Small intestine (tissue), 7 donors: ENCODE measurements at regions not wholly inside any gene's neighbourhood (a gene's known extent, or its start where the extent isn't known, plus 50 kb on each side); places are given as distances from the start of the nearest gene placed in this dataset.
"Not testable (repeated sequence)": the region's sequence is repeated elsewhere in the genome, so short reads cannot be mapped to it uniquely, and the experiment has no call there.

Experiments used
- DNase-seq, 2 donors: peaks; one replicate each; pipeline versions ENCODE4 v3.0.0 to v3.0.0-alpha.2; 2013
- FAIRE-seq: peaks from 2 replicates; lab custom pipeline; 2012; peaks lifted over from hg19 to GRCh38; lab: Jason Lieb, UNC
- H3K27ac ChIP-seq, 3 donors: one replicate each; pipeline ENCODE4 v1.5.1; 2013; ENCODE audit warnings: low read length in 2 of 3, mild to moderate bottlenecking in 2 of 3, control low read depth in 1 of 3, inconsistent platforms in 1 of 3, low read depth in 1 of 3, moderate library complexity in 1 of 3
- H3K27me3 ChIP-seq, 3 donors: one replicate each; pipeline ENCODE4 v1.6.1; 2013; ENCODE audit warnings: low read length in 3 of 3, inconsistent platforms in 1 of 3; ENCODE audit not compliant: control insufficient read depth in 3 of 3, insufficient read depth in 3 of 3
- H3K36me3 ChIP-seq, 3 donors: one replicate each; pipeline ENCODE4 v1.6.1; 2013; ENCODE audit warnings: low read length in 3 of 3, inconsistent platforms in 1 of 3, low read depth in 1 of 3, mild to moderate bottlenecking in 1 of 3, moderate library complexity in 1 of 3; ENCODE audit not compliant: control insufficient read depth in 3 of 3, insufficient read depth in 2 of 3
- H3K4me1 ChIP-seq, 3 donors: one replicate each; pipeline ENCODE4 v1.6.1; 2013; ENCODE audit warnings: low read length in 2 of 3, inconsistent platforms in 1 of 3, low read depth in 1 of 3, mild to moderate bottlenecking in 1 of 3, moderate library complexity in 1 of 3; ENCODE audit not compliant: control insufficient read depth in 3 of 3, insufficient read depth in 2 of 3
- H3K4me3 ChIP-seq, 3 donors: one replicate each; pipeline ENCODE4 v1.5.1; 2013; ENCODE audit warnings: low read length in 3 of 3, control low read depth in 1 of 3, inconsistent platforms in 1 of 3, low read depth in 1 of 3, mild to moderate bottlenecking in 1 of 3, moderate library complexity in 1 of 3
- H3K9me3 ChIP-seq, 2 donors: one replicate each; pipeline ENCODE4 v1.6.1; 2013; ENCODE audit warnings: low read depth in 1 of 2, low read length in 1 of 2; ENCODE audit not compliant: control insufficient read depth in 2 of 2, insufficient read depth in 1 of 2
- WGBS, 3 donors: extraction: QIAGEN DNeasy Blood & Tissue Kit; methylation state at CpG; one replicate each; pipeline ENCODE4 v1.1.7; 2013; 5-methylcytosine and 5-hydroxymethylcytosine counted together
- donor health status: healthy with polysubstance abuse.
- donor health status: control.
- donor health status: control.
- donor health status: Bipolar disorder and iron deficiency.
- donor health status: healthy.

- no peak for DNase-seq
- WGBS, 3 donors: 86 to 98% methylated on average over 4 of the region's 4 CpGs; no CpG with 5 or more reads in 1 of the 3 donors
- FAIRE-seq: no peak
These were observed 256.8 kb upstream of the USP9Y start for GRCh38 chrY:12444200-12444599.

GRCh38 chrY:12446486-12447265, 254.4 kb upstream of the USP9Y start:
- H3K27me3 ChIP-seq, H3K27ac ChIP-seq, H3K4me1 ChIP-seq, H3K36me3 ChIP-seq, FAIRE-seq, H3K9me3 ChIP-seq, DNase-seq, H3K4me3 ChIP-seq: not testable (repeated sequence)
- WGBS, 3 donors: 89 to 97% methylated on average over 15 to 27 of the region's 27 CpGs; no CpG with 5 or more reads in 1 of the 3 donors

More at GRCh38 chrY:12444200-12444599, 256.8 kb upstream of the USP9Y start:
- Histone ChIP-seq H3K36me3 (no peaks in the 10 kb centered on the region), H3K9me3 (no peaks in the 10 kb centered on the region), H3K27me3 (no peaks in the 10 kb centered on the region), H3K27ac (no peak overlapping the region), H3K4me1 (no peaks in the 10 kb centered on the region), H3K4me3 (no peak overlapping the region)

DNA sequence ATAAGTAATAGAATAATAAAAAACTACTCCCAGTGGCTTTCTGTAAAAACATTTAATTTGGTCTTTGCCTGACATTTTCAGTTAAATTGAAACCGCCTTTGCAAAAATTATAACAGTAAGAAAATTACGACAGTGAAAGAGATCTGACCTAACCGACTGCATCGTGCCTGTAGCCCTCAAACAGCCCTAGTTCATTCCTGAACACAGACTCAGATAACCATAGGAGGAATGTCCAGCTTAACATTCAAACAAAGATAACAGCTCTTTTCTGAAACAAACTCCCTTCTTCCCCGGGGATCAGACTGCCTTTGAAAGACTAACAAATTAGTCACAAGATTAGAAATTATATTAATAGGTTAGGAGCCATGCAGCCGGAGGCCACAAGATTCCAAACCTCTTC, 252.5 kb upstream of the USP9Y start:
- not testable (repeated sequence) for H3K27me3 ChIP-seq, DNase-seq, H3K4me1 ChIP-seq, H3K9me3 ChIP-seq, FAIRE-seq, H3K27ac ChIP-seq, H3K4me3 ChIP-seq, H3K36me3 ChIP-seq
- 64 to 82% methylated on average over 4 to 5 of the region's 6 CpGs; no CpG with 5 or more reads in 1 of the 3 donors for WGBS, 3 donors

DNA sequence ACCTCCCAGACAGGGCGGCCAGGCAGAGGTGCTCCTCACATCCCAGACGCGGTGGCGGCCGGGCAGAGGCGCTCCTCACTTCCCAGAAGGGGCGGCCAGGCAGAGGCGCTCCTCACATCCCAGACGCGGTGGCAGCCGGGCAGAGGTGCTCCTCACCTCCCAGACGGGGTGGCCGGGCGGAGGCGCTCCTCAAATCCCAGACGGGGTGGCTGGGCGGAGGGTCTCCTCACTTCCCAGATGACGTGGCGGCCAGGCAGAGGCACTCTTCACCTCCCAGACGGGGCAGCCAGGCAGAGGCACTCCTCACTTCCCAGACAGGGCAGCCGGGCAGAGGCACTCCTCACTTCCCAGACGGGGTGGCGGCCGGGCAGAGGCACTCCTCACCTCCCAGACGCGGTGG, 247.7 kb upstream of the USP9Y start:
- not testable (repeated sequence) for H3K36me3 ChIP-seq, H3K4me1 ChIP-seq, H3K27ac ChIP-seq, H3K27me3 ChIP-seq, H3K9me3 ChIP-seq, FAIRE-seq, DNase-seq, H3K4me3 ChIP-seq
- 96% methylated on average over 26 of the region's 26 CpGs; no CpG with 5 or more reads in 2 of the 3 donors for WGBS, 3 donors

GRCh38 chrY:12459965-12460364, 241.1 kb upstream of the USP9Y start:
- 92 to 100% methylated on average over 1 of the region's 1 CpG; no CpG with 5 or more reads in 1 of the 3 donors for WGBS, 3 donors
- DNase-seq: no peak

DNA sequence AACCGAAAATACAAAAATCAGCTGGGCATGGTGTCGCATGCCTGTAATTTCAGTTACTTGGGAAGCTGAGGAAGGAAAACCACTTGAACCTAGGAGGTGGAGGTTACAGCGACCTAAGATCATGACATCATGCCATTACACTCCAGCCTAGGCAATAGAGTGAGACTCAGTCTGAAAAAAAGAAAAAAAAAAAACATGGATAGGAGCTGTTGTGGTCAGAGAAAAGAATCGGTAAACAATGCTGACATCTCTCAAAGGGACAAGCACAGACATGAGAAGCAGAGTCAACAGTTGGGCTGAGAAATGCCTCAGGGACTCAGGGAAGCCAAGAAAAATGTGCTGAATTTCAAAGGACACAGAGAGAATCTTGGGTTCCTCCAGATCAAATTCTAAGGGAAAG, 236.9 kb upstream of the USP9Y start:
- Histone ChIP-seq H3K27ac (peak overlapping the region in 1 of 3 donors; percentile 42), H3K36me3 (no peaks in the 10 kb centered on the region), H3K9me3 (peaks cover 0 to 10% of the 10 kb centered on the region in 2 donors), H3K27me3 (no peaks in the 10 kb centered on the region), H3K4me1 (no peaks in the 10 kb centered on the region), H3K4me3 (no peak overlapping the region)
- FAIRE-seq: no peak
- WGBS, 3 donors: 83 to 89% methylated on average over 4 of the region's 4 CpGs; no CpG with 5 or more reads in 1 of the 3 donors
- no peak for DNase-seq

More at GRCh38 chrY:12459965-12460364, 241.1 kb upstream of the USP9Y start:
- no peaks in the 10 kb centered on the region for H3K36me3 ChIP-seq
- H3K9me3 ChIP-seq: no peaks in the 10 kb centered on the region
- no peak overlapping the region for H3K4me3 ChIP-seq
- no peaks in the 10 kb centered on the region for H3K27me3 ChIP-seq
- H3K27ac ChIP-seq: no peak overlapping the region
- no peaks in the 10 kb centered on the region for H3K4me1 ChIP-seq
- no peak for FAIRE-seq

DNA sequence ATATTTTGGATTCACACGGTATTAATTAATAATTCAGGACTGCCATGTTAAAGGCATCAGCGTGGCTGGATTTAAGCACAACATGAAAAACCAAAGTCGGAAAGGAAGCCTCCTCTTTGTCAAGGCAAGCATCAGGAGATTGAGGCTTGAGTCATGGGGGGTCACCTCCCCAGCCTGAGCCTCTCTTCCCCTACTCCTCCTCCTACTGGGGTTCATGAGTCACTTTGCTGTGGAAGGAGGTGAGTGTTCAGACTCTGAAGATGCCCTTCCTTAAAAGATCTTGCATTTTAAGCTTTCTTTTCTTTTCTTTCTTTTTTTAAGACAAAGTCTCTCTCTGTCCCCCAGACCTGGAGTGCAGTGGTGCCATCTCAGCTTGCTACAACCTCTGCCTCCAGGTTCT, 235.3 kb upstream of the USP9Y start:
- H3K4me1 ChIP-seq: no peaks in the 10 kb centered on the region
- no peaks in the 10 kb centered on the region for H3K36me3 ChIP-seq
- H3K27me3 ChIP-seq: no peaks in the 10 kb centered on the region
- H3K4me3 ChIP-seq: no peak overlapping the region
- peaks cover 0 to 11% of the 10 kb centered on the region in 2 donors for H3K9me3 ChIP-seq
- H3K27ac ChIP-seq: no peak overlapping the region
- WGBS, 3 donors: 93 to 94% methylated on average over 3 of the region's 3 CpGs; no CpG with 5 or more reads in 1 of the 3 donors
- no peak for FAIRE-seq
- DNase-seq: no peak

DNA sequence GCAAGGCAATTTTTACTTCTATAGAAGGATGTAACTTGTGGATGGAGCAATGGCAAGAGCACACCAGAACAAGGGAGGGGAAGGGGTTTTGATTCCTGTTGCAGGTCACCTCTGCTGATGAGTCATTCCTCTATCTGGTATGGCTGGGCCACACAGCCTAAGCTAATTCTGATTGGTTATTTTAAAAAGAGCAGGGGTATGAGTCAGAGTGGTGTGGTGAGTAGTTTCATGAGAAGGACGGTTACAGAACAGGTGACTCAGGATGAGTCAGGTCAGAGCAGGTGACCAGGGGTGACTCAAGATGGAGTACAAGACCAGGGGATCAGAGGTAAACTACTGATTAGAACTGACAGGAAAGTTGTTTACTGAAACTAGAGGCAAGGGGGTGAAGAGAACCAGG, 231.9 kb upstream of the USP9Y start:
- Histone ChIP-seq H3K4me1 (no peaks in the 10 kb centered on the region), H3K9me3 (peaks cover 0 to 11% of the 10 kb centered on the region in 2 donors), H3K27me3 (no peaks in the 10 kb centered on the region), H3K36me3 (no peaks in the 10 kb centered on the region), H3K27ac (no peak overlapping the region), H3K4me3 (no peak overlapping the region)
- FAIRE-seq (no peak), DNase-seq (peak in 1 of 2 donors; percentile 50)
- WGBS, 3 donors: 25 to 52% methylated on average over 1 of the region's 1 CpG; no CpG with 5 or more reads in 1 of the 3 donors
